ENCODE measurements at regions not wholly inside any gene's neighbourhood (a gene's known extent, or its start where the extent isn't known, plus 50 kb on each side); places are given as distances from the start of the nearest gene placed in this dataset.

GRCh38 chr10:42975005-42975493 lies 101.8 kb upstream of the RET start:
- no peak for TF ChIP-seq POLR2A (IDR thresholded peaks at IDR 0.05)
- TF ChIP-seq CTCF (IDR thresholded peaks at IDR 0.05): no peak

Measured in adrenal gland (tissue), 5 donors.